Putamen (tissue), 1 donor: ENCODE measurements at regions not wholly inside any gene's neighbourhood (a gene's known extent, or its start where the extent isn't known, plus 50 kb on each side); places are given as distances from the start of the nearest gene placed in this dataset.
"Not testable (repeated sequence)": the region's sequence is repeated elsewhere in the genome, so short reads cannot be mapped to it uniquely, and the experiment has no call there.

Experiments used
- DNase-seq: peaks from one replicate; pipeline ENCODE4 v3.0.0-alpha.2; 2016; ENCODE audit warnings: low spot score

- DNase-seq: no peak
Measured at GRCh38 chr2:199216253-199216652, 241.5 kb downstream of the SATB2 start.

GRCh38 chr2:199207011-199207410 lies 250.7 kb downstream of the SATB2 start:
- no peak for DNase-seq

- no peak for DNase-seq
Measured at GRCh38 chr2:199206536-199206935, 251.2 kb downstream of the SATB2 start.

GRCh38 chr2:199202964-199203363 lies 254.8 kb downstream of the SATB2 start:
- no peak for DNase-seq

GRCh38 chr2:199201539-199201938 lies 256.2 kb downstream of the SATB2 start:
- DNase-seq: no peak

- no peak for DNase-seq
Measured at GRCh38 chr2:199199797-199200196, 257.9 kb downstream of the SATB2 start.

GRCh38 chr2:199197448-199197847 lies 260.3 kb downstream of the SATB2 start:
- DNase-seq: no peak

GRCh38 chr2:199196686-199197085 lies 261.1 kb downstream of the SATB2 start:
- no peak for DNase-seq

GRCh38 chr2:199195927-199196502 lies 261.7 kb downstream of the SATB2 start:
- DNase-seq: no peak

- no peak for DNase-seq
Measured at GRCh38 chr2:199191461-199191860, 266.3 kb downstream of the SATB2 start.

GRCh38 chr2:199189229-199189628 lies 268.5 kb downstream of the SATB2 start:
- DNase-seq: no peak

GRCh38 chr2:199186301-199186751 lies 271.4 kb downstream of the SATB2 start:
- no peak for DNase-seq

- DNase-seq: not testable (repeated sequence)
Measured at GRCh38 chr2:199185174-199185573, 272.6 kb downstream of the SATB2 start.

GRCh38 chr2:199163613-199164458 lies 293.9 kb downstream of the SATB2 start:
- no peak for DNase-seq

GRCh38 chr2:199160677-199161465 lies 296.9 kb downstream of the SATB2 start:
- no peak for DNase-seq

- no peak for DNase-seq
Measured at GRCh38 chr2:199160081-199160480, 297.7 kb downstream of the SATB2 start.

- no peak for DNase-seq
Measured at GRCh38 chr2:199148076-199148845, 309.5 kb downstream of the SATB2 start.

- DNase-seq: no peak
Measured at GRCh38 chr2:199147216-199147615, 310.5 kb downstream of the SATB2 start.

GRCh38 chr2:199144546-199144945 lies 313.2 kb downstream of the SATB2 start:
- no peak for DNase-seq

- no peak for DNase-seq
Measured at GRCh38 chr2:199144036-199144435, 313.7 kb downstream of the SATB2 start.

- DNase-seq: peak; percentile 45
Measured at GRCh38 chr2:199136681-199137080, 321.1 kb downstream of the SATB2 start.

GRCh38 chr2:199136242-199136641 lies 321.5 kb downstream of the SATB2 start:
- DNase-seq: no peak
